H1 (cell line): ENCODE measurements at regions not wholly inside any gene's neighbourhood (a gene's known extent, or its start where the extent isn't known, plus 50 kb on each side); places are given as distances from the start of the nearest gene placed in this dataset.

Experiments used
- CTCF ChIA-PET: fragments of 300-600 bp; sonication (Branson Sonifier 250); formaldehyde crosslinking; loops from one replicate; lab custom pipeline; 2021; ENCODE audit not compliant: partially characterized antibody; lab: Charles Lee
- POLR2A ChIA-PET: fragments of 300-600 bp; sonication (Branson Sonifier 250); formaldehyde crosslinking; loops from one replicate; lab custom pipeline; 2021; ENCODE audit warnings: inconsistent platforms; ENCODE audit not compliant: partially characterized antibody; lab: Charles Lee
- DNase-seq, 2 experiments: peaks; one replicate each; pipeline versions ENCODE4 v3.0.0 to v3.0.0-alpha.2; 2010 to 2022; ENCODE audit warnings: low spot score in 2 of 2, low read depth in 1 of 2, mixed read lengths in 1 of 2
- FAIRE-seq: peaks from 2 replicates; lab custom pipeline; 2011; peaks lifted over from hg19 to GRCh38; lab: Jason Lieb, UNC
- H2AFZ ChIP-seq: 2 replicates; pipeline ENCODE4 v1.8.1; 2012; ENCODE audit warnings: low read length, inconsistent platforms
- H2AK5ac ChIP-seq: 2 replicates; pipeline ENCODE4 v1.6.1; 2013; ENCODE audit warnings: low read depth, low read length
- H2BK120ac ChIP-seq: replicated peaks from 2 replicates; pipeline ENCODE3; 2013; ENCODE audit warnings: low read depth, low read length, inconsistent platforms
- H2BK12ac ChIP-seq: 2 replicates; pipeline ENCODE4 v1.6.1; 2013; ENCODE audit warnings: low read depth, low read length
- H2BK15ac ChIP-seq: 2 replicates; pipeline ENCODE4 v1.6.1; 2013; ENCODE audit warnings: low read length
- H2BK20ac ChIP-seq: 2 replicates; pipeline ENCODE4 v1.6.1; 2013; ENCODE audit warnings: low read length
- H2BK5ac ChIP-seq: 2 replicates; pipeline ENCODE4 v1.6.1; 2013; ENCODE audit warnings: low read depth, low read length
- H3K14ac ChIP-seq: 2 replicates; pipeline ENCODE4 v1.6.1; 2013; ENCODE audit warnings: inconsistent platforms; ENCODE audit not compliant: insufficient read length
- H3K18ac ChIP-seq: 2 replicates; pipeline ENCODE4 v1.6.1; 2013; ENCODE audit warnings: low read length; ENCODE audit errors: extremely low read depth
- H3K23ac ChIP-seq: 2 replicates; pipeline ENCODE4 v1.6.1; 2013; ENCODE audit warnings: inconsistent platforms; ENCODE audit not compliant: insufficient read length
- H3K23me2 ChIP-seq: 2 replicates; pipeline ENCODE4 v1.6.1; 2013; ENCODE audit warnings: low read depth, low read length
- H3K27ac ChIP-seq: 2 replicates; pipeline ENCODE4 v1.6.1; 2011; ENCODE audit warnings: low read depth, low read length, inconsistent platforms
- H3K27me3 ChIP-seq, 4 experiments: replicated peaks in 1 of 4; 1 replicate in 1 of 4; 2 replicates in 3 of 4; pipeline versions ENCODE4 v1.6.1 to v1.8.1; 2011 to 2013; ENCODE audit warnings: low read length in 3 of 4, mild to moderate bottlenecking in 3 of 4, inconsistent platforms in 2 of 4, mixed read lengths in 2 of 4, moderate library complexity in 1 of 4; ENCODE audit not compliant: control insufficient read depth in 3 of 4, insufficient read depth in 3 of 4; ENCODE audit errors: extremely low read depth in 1 of 4
- H3K36me3 ChIP-seq, 4 experiments: 2 replicates each; pipeline versions ENCODE4 v1.6.1 to v1.8.1; 2011 to 2013; ENCODE audit warnings: mild to moderate bottlenecking in 4 of 4, low read length in 3 of 4, moderate library complexity in 2 of 4, control low read depth in 1 of 4, inconsistent platforms in 1 of 4; ENCODE audit not compliant: insufficient read depth in 4 of 4, control insufficient read depth in 2 of 4
- H3K4ac ChIP-seq: replicated peaks from 2 replicates; pipeline ENCODE3; 2013; ENCODE audit warnings: low read length, low read depth, mixed read lengths, inconsistent platforms; ENCODE audit not compliant: insufficient read length
- H3K4me1 ChIP-seq, 4 experiments: replicated peaks in 1 of 4; 1 replicate in 1 of 4; 2 replicates in 3 of 4; pipeline versions ENCODE4 v1.6.1 to v1.8.1; 2011 to 2013; ENCODE audit warnings: low read length in 3 of 4, inconsistent platforms in 2 of 4, mixed read lengths in 1 of 4; ENCODE audit not compliant: insufficient read depth in 4 of 4, control insufficient read depth in 3 of 4
- H3K4me2 ChIP-seq, 2 experiments: 2 replicates each; pipeline versions ENCODE4 v1.6.1 to v1.8.1; 2011 to 2013; ENCODE audit warnings: low read depth in 2 of 2, low read length in 2 of 2, control low read depth in 1 of 2, inconsistent platforms in 1 of 2, mild to moderate bottlenecking in 1 of 2; ENCODE audit not compliant: insufficient read depth in 1 of 2
- H3K4me3 ChIP-seq, 4 experiments: fragments of 200-600, 300-600 bp in 1 of 4; sonication (generic), shearing (Covaris generic), sonication (Bioruptor Twin) in 1 of 4; 2 replicates each; pipeline versions ENCODE4 v1.5.1 to v1.8.1; 2011 to 2016; ENCODE audit warnings: low read length in 4 of 4, low read depth in 3 of 4, control low read depth in 2 of 4, inconsistent platforms in 2 of 4, mild to moderate bottlenecking in 2 of 4, mixed read lengths in 1 of 4, moderate library complexity in 1 of 4; ENCODE audit not compliant: insufficient read depth in 2 of 4; ENCODE audit errors: extremely low read depth in 1 of 4
- H3K56ac ChIP-seq: replicated peaks from 2 replicates; pipeline ENCODE3; 2013; ENCODE audit warnings: low read depth, mild to moderate bottlenecking, mixed read lengths, low read length, inconsistent platforms; ENCODE audit not compliant: insufficient read length
- H3K79me1 ChIP-seq: 2 replicates; pipeline ENCODE4 v1.6.1; 2013; ENCODE audit warnings: low read depth, low read length, control low read depth
- H3K79me2 ChIP-seq, 2 experiments: 2 replicates each; pipeline versions ENCODE4 v1.6.1 to v1.8.1; 2012 to 2013; ENCODE audit warnings: low read length in 2 of 2, mild to moderate bottlenecking in 2 of 2, inconsistent platforms in 1 of 2; ENCODE audit not compliant: insufficient read depth in 2 of 2, control insufficient read depth in 1 of 2
- H3K9ac ChIP-seq, 4 experiments: replicated peaks in 1 of 4; 1 replicate in 1 of 4; 2 replicates in 3 of 4; pipeline versions ENCODE4 v1.6.1 to v1.8.1; 2011 to 2013; ENCODE audit warnings: low read depth in 3 of 4, low read length in 3 of 4, control low read depth in 2 of 4, mild to moderate bottlenecking in 2 of 4, moderate library complexity in 2 of 4, inconsistent platforms in 1 of 4; ENCODE audit errors: extremely low read depth in 1 of 4
- H3K9me3 ChIP-seq, 2 experiments: 2 replicates each; pipeline versions ENCODE4 v1.6.1 to v1.8.1; 2012 to 2013; ENCODE audit warnings: mild to moderate bottlenecking in 2 of 2, moderate library complexity in 2 of 2, control low read depth in 1 of 2, inconsistent platforms in 1 of 2, low read depth in 1 of 2, low read length in 1 of 2, mixed read lengths in 1 of 2; ENCODE audit not compliant: insufficient read depth in 2 of 2
- H4K20me1 ChIP-seq, 2 experiments: replicated peaks in 1 of 2; 2 replicates each; pipeline versions ENCODE3 to v1.8.1; 2011 to 2013; ENCODE audit warnings: inconsistent platforms in 2 of 2, low read length in 2 of 2, mild to moderate bottlenecking in 1 of 2; ENCODE audit not compliant: insufficient read depth in 2 of 2, control insufficient read depth in 1 of 2
- H4K5ac ChIP-seq: 2 replicates; pipeline ENCODE4 v1.6.1; 2013; ENCODE audit warnings: low read length, low read depth, mixed read lengths, inconsistent platforms; ENCODE audit not compliant: insufficient read length
- H4K8ac ChIP-seq: 2 replicates; pipeline ENCODE4 v1.8.0; 2013; ENCODE audit warnings: mild to moderate bottlenecking, moderate library complexity, low read length, inconsistent platforms; ENCODE audit not compliant: insufficient read depth; ENCODE audit errors: extremely low read depth
- H4K91ac ChIP-seq: replicated peaks from 2 replicates; pipeline ENCODE3; 2013; ENCODE audit warnings: low read length, mixed read lengths, inconsistent platforms; ENCODE audit not compliant: insufficient read length
- CTBP2 ChIP-seq: IDR thresholded peaks from 2 replicates; pipeline ENCODE4 v1.7.0; 2011; ENCODE audit warnings: borderline replicate concordance, mild to moderate bottlenecking, moderate library complexity, mixed read lengths, low read length; ENCODE audit not compliant: insufficient read depth, insufficient read length
- JUN ChIP-seq: IDR thresholded peaks from 2 replicates; pipeline ENCODE4 v1.6.1; 2011; ENCODE audit warnings: low read depth, mild to moderate bottlenecking, improper control_type of control experiment, low read length
- KDM5A ChIP-seq: fragments of 200-600 bp; IDR thresholded peaks from 2 replicates; pipeline ENCODE4 v1.7.1; 2012; ENCODE audit warnings: mild to moderate bottlenecking, low read length, inconsistent platforms, mixed read lengths
- NRF1 ChIP-seq: IDR thresholded peaks from 2 replicates; pipeline ENCODE4 v1.6.1; 2011; ENCODE audit warnings: mild to moderate bottlenecking, low read depth, low read length, improper control_type of control experiment
- SIX5 ChIP-seq: IDR thresholded peaks from 2 replicates; pipeline ENCODE4 v1.6.1; 2011; ENCODE audit warnings: mild to moderate bottlenecking, low read depth, low read length
- TEAD4 ChIP-seq: IDR thresholded peaks from 2 replicates; pipeline ENCODE4 v1.6.1; 2012; ENCODE audit warnings: low read depth, low read length, inconsistent platforms, mixed read lengths
- YY1 ChIP-seq: IDR thresholded peaks from 2 replicates; pipeline ENCODE4 v1.6.1; 2011; ENCODE audit warnings: low read depth, mild to moderate bottlenecking, low read length
- WGBS, 2 experiments: shearing (Covaris generic) in 1 of 2; methylation state at CpG; one replicate each; pipeline versions ENCODE4 v1.1.6 to v1.1.7; 2013 to 2015; ENCODE audit warnings: low lambda C conversion rate in 2 of 2, mixed read lengths in 2 of 2, inconsistent platforms in 1 of 2, low coverage in 1 of 2, missing lambda C conversion rate in 1 of 2; ENCODE audit not compliant: insufficient replicate concordance in 2 of 2, insufficient coverage in 1 of 2, insufficient read length in 1 of 2; ENCODE audit errors: extremely low coverage in 1 of 2, missing lambda C conversion rate in 1 of 2; 5-methylcytosine and 5-hydroxymethylcytosine counted together
- TF ChIP-seq, protein P1 (sequence below), 3 experiments: IDR thresholded peaks; 1 replicate in 2 of 3; 2 replicates in 1 of 3; pipeline versions ENCODE4 v1.5.1 to v1.6.1; 2011; ENCODE audit warnings: low read length in 3 of 3, mild to moderate bottlenecking in 3 of 3, inconsistent platforms in 2 of 3, low read depth in 1 of 3, moderate library complexity in 1 of 3; ENCODE audit not compliant: insufficient read depth in 1 of 3; ENCODE audit errors: control extremely low read depth in 1 of 3
- TF ChIP-seq, protein P2 (sequence below): IDR thresholded peaks from 2 replicates; pipeline ENCODE4 v1.6.1; 2012; ENCODE audit warnings: low read length, inconsistent platforms

DNA sequence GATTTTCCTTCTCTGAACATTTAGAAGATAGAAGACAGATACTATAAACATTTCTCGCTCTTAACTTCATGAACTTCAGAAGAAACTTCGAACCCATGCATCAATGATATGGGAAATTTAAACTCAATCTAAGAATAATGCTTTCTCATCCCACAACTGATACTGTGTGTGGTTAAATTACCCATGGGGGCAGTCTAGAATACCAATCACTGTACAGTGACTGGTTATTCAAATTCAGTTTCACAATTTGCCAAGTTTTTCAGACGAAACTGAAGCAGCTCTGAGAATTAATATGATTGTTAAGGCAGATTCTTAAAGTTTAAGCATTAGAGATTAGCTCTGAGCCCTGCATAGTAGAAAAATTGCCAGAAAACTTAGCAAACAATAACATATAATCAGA lies 431.0 kb downstream of the SH3GL2 start (continued):
- no peak for TF ChIP-seq SIX5

DNA sequence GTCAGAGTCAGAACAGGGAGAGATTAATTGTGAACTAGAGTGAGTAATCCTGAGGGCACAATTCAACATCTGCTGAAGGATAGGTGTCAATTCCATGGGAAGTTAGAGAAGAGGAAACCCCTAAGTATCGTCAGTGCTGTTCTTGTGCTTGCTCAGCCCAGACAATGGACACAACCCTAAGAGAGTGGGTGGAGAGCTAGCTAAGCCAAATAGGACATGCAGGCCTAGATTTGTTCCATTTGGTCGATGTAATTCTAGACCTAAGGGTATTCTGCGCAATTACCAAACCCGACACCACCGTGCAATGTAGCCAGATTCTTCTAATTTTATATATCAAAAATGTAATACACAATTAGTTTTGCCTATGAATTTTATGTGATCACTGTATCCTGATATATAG lies 431.6 kb downstream of the SH3GL2 start:
- Histone ChIP-seq H2BK20ac (no peak overlapping the region), H3K4me1 (no peaks in the 10 kb centered on the region; a peak in 1 of 7 replicates), H2BK15ac (no peak overlapping the region), H3K79me1 (no peaks in the 10 kb centered on the region), H3K27ac (no peak overlapping the region), H4K8ac (no peak overlapping the region), H2BK12ac (no peak overlapping the region), H3K18ac (no peak overlapping the region), H2AK5ac (no peak overlapping the region), H3K79me2 (no peaks in the 10 kb centered on the region), H3K4me2 (no peak overlapping the region), H2AFZ (no peak overlapping the region), H3K4ac (no peak overlapping the region), H2BK5ac (no peak overlapping the region), H3K56ac (no peak overlapping the region), H4K5ac (no peak overlapping the region), H2BK120ac (no peak overlapping the region), H3K9me3 (no peaks in the 10 kb centered on the region), H3K36me3 (no peaks in the 10 kb centered on the region), H3K23ac (no peak overlapping the region), H3K27me3 (no peaks in the 10 kb centered on the region), H4K20me1 (no peaks in the 10 kb centered on the region), H4K91ac (no peak overlapping the region), H3K14ac (no peak overlapping the region), H3K23me2 (no peaks in the 10 kb centered on the region), H3K9ac (no peak overlapping the region), H3K4me3 (no peak overlapping the region)
- CTCF ChIA-PET: interaction anchor here (1.5 kb wide), 1 partner anchor 51 kb away, joined by 3 read pairs; no protein-coding TSS in a partner anchor
- no peak for FAIRE-seq
- WGBS, 2 experiments: 89% methylated on average over 5 of the region's 5 CpGs; no CpG with 5 or more reads in 1 of the 2 experiments
- DNase-seq: no peak
- POLR2A ChIA-PET: no interaction called here
- TF ChIP-seq NRF1 (no peak), JUN (no peak), CTBP2 (no peak), YY1 (no peak), TEAD4 (no peak), KDM5A (no peak)
- TF ChIP-seq, protein P1, sequence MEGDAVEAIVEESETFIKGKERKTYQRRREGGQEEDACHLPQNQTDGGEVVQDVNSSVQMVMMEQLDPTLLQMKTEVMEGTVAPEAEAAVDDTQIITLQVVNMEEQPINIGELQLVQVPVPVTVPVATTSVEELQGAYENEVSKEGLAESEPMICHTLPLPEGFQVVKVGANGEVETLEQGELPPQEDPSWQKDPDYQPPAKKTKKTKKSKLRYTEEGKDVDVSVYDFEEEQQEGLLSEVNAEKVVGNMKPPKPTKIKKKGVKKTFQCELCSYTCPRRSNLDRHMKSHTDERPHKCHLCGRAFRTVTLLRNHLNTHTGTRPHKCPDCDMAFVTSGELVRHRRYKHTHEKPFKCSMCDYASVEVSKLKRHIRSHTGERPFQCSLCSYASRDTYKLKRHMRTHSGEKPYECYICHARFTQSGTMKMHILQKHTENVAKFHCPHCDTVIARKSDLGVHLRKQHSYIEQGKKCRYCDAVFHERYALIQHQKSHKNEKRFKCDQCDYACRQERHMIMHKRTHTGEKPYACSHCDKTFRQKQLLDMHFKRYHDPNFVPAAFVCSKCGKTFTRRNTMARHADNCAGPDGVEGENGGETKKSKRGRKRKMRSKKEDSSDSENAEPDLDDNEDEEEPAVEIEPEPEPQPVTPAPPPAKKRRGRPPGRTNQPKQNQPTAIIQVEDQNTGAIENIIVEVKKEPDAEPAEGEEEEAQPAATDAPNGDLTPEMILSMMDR (IDR thresholded peaks at IDR 0.05; ENCODE audit: control extremely low read depth in 1 of 3, insufficient read depth in 1 of 3, low read depth in 1 of 3, low read length in 3 of 3): no peak
- TF ChIP-seq, protein P2, sequence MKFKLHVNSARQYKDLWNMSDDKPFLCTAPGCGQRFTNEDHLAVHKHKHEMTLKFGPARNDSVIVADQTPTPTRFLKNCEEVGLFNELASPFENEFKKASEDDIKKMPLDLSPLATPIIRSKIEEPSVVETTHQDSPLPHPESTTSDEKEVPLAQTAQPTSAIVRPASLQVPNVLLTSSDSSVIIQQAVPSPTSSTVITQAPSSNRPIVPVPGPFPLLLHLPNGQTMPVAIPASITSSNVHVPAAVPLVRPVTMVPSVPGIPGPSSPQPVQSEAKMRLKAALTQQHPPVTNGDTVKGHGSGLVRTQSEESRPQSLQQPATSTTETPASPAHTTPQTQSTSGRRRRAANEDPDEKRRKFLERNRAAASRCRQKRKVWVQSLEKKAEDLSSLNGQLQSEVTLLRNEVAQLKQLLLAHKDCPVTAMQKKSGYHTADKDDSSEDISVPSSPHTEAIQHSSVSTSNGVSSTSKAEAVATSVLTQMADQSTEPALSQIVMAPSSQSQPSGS: no peak
